ENCODE measurements at regions not wholly inside any gene's neighbourhood (a gene's known extent, or its start where the extent isn't known, plus 50 kb on each side); places are given as distances from the start of the nearest gene placed in this dataset.
"Not testable (repeated sequence)": the region's sequence is repeated elsewhere in the genome, so short reads cannot be mapped to it uniquely, and the experiment has no call there.

GRCh38 chr5:100682625-100683024 is 147.5 kb downstream of the FAM174A start:
- no peak overlapping the region for H3K4me3 ChIP-seq
- no peak for TF ChIP-seq CTCF (IDR thresholded peaks at IDR 0.05 in 4 of 5, conservative IDR thresholded peaks at IDR 0.05 in 1 of 5)
- no peak for TF ChIP-seq POLR2A (IDR thresholded peaks at IDR 0.05)
- H3K9me3 ChIP-seq: no peaks in the 10 kb centered on the region
- ATAC-seq (no peak), DNase-seq (no peak)
- H3K36me3 ChIP-seq: no peaks in the 10 kb centered on the region
- H3K27ac ChIP-seq: no peak overlapping the region
- H3K27me3 ChIP-seq: no peaks in the 10 kb centered on the region
- intact Hi-C loops (cut with DNase I; ENCODE audit: low total_unique reads) (no loop called here), in situ Hi-C loops (cut with MboI; ENCODE audit: low sequenced_read_pairs in 4 of 4) (no loop called here)
- no peaks in the 10 kb centered on the region for H3K4me1 ChIP-seq

- no peaks in the 10 kb centered on the region for H3K4me1 ChIP-seq
- no peak overlapping the region for H3K4me3 ChIP-seq
- in situ Hi-C loops (cut with MboI; ENCODE audit: low sequenced_read_pairs in 4 of 4): no loop called here
- no peak overlapping the region for H3K27ac ChIP-seq
- intact Hi-C loops (cut with DNase I; ENCODE audit: low total_unique reads): no loop called here
- DNase-seq (no peak), ATAC-seq (no peak)
- H3K9me3 ChIP-seq: no peaks in the 10 kb centered on the region
- TF ChIP-seq CTCF (IDR thresholded peaks at IDR 0.05 in 4 of 5, conservative IDR thresholded peaks at IDR 0.05 in 1 of 5): no peak
- H3K27me3 ChIP-seq: no peaks in the 10 kb centered on the region
- no peaks in the 10 kb centered on the region for H3K36me3 ChIP-seq
Measured at GRCh38 chr5:100683881-100684280, 148.7 kb downstream of the FAM174A start.

- H3K36me3 ChIP-seq; H3K4me3 ChIP-seq; ATAC-seq; H3K27ac ChIP-seq; H3K9me3 ChIP-seq; in situ Hi-C loops (cut with MboI; ENCODE audit: low sequenced_read_pairs in 4 of 4); DNase-seq; H3K4me1 ChIP-seq; H3K27me3 ChIP-seq; intact Hi-C loops (cut with DNase I; ENCODE audit: low total_unique reads): not testable (repeated sequence)
Measured at GRCh38 chr5:100685122-100685521, 149.9 kb downstream of the FAM174A start.

- intact Hi-C loops (cut with DNase I; ENCODE audit: low total_unique reads); H3K4me3 ChIP-seq; H3K27ac ChIP-seq; in situ Hi-C loops (cut with MboI; ENCODE audit: low sequenced_read_pairs in 4 of 4); ATAC-seq; H3K9me3 ChIP-seq; DNase-seq; H3K4me1 ChIP-seq; H3K36me3 ChIP-seq; H3K27me3 ChIP-seq: not testable (repeated sequence)
Measured at GRCh38 chr5:100688834-100689233, 153.7 kb downstream of the FAM174A start.

GRCh38 chr5:100690036-100690560 is 154.9 kb downstream of the FAM174A start:
- TF ChIP-seq POLR2A (IDR thresholded peaks at IDR 0.05) (no peak), CTCF (IDR thresholded peaks at IDR 0.05 in 4 of 5, conservative IDR thresholded peaks at IDR 0.05 in 1 of 5) (no peak)
- Histone ChIP-seq H3K27ac (no peak overlapping the region), H3K9me3 (no peaks in the 10 kb centered on the region), H3K36me3 (no peaks in the 10 kb centered on the region), H3K27me3 (no peaks in the 10 kb centered on the region), H3K4me1 (no peaks in the 10 kb centered on the region), H3K4me3 (no peak overlapping the region)
- in situ Hi-C loops (cut with MboI; ENCODE audit: low sequenced_read_pairs in 4 of 4): no loop called here
- intact Hi-C loops (cut with DNase I; ENCODE audit: low total_unique reads): no loop called here
- ATAC-seq: no peak
- no peak for DNase-seq

- Histone ChIP-seq H3K36me3 (no peaks in the 10 kb centered on the region), H3K27ac (no peak overlapping the region), H3K4me1 (no peaks in the 10 kb centered on the region), H3K4me3 (no peak overlapping the region), H3K27me3 (no peaks in the 10 kb centered on the region), H3K9me3 (no peaks in the 10 kb centered on the region)
- ATAC-seq: no peak
- DNase-seq: no peak
- no peak for TF ChIP-seq POLR2A (IDR thresholded peaks at IDR 0.05)
- TF ChIP-seq CTCF (IDR thresholded peaks at IDR 0.05 in 4 of 5, conservative IDR thresholded peaks at IDR 0.05 in 1 of 5): no peak
- in situ Hi-C loops (cut with MboI; ENCODE audit: low sequenced_read_pairs in 4 of 4): no loop called here
- intact Hi-C loops (cut with DNase I; ENCODE audit: low total_unique reads): no loop called here
Measured at GRCh38 chr5:100691085-100691484, 155.9 kb downstream of the FAM174A start.
